BJ (cell line): ENCODE measurements at regions not wholly inside any gene's neighbourhood (a gene's known extent, or its start where the extent isn't known, plus 50 kb on each side); places are given as distances from the start of the nearest gene placed in this dataset.

Experiments used
- CTCF ChIA-PET: fragments of 350-600 bp; formaldehyde crosslinking; extraction: SDS; loops from one replicate; lab custom pipeline; 2021; ENCODE audit warnings: antibody characterized with exemption, inconsistent platforms; lab: Yijun Ruan, JAX
- POLR2A ChIA-PET: fragments of 300-600 bp; sonication (Branson Sonifier 250); formaldehyde crosslinking; extraction: SDS; loops from one replicate; lab custom pipeline; 2021; ENCODE audit warnings: antibody characterized with exemption; lab: Charles Lee
- DNase-seq: peaks from one replicate; pipeline ENCODE4 v3.0.0-alpha.2; 2011; ENCODE audit warnings: low read depth
- H3K27me3 ChIP-seq: 2 replicates; pipeline ENCODE4 v1.6.0; 2011; ENCODE audit warnings: low read length; ENCODE audit not compliant: control insufficient read depth, insufficient read depth
- H3K36me3 ChIP-seq: 2 replicates; pipeline ENCODE4 v1.5.1; 2011; ENCODE audit warnings: low read length; ENCODE audit not compliant: control insufficient read depth, insufficient read depth
- H3K4me3 ChIP-seq: 2 replicates; pipeline ENCODE4 v1.5.1; 2011; ENCODE audit warnings: low read depth, mild to moderate bottlenecking, control low read depth, low read length
- TF ChIP-seq, protein P1 (sequence below): IDR thresholded peaks from 2 replicates; pipeline ENCODE4 v1.5.1; 2011; ENCODE audit warnings: low read depth, mild to moderate bottlenecking, control low read depth, inconsistent platforms, low read length, moderate library complexity; ENCODE audit not compliant: insufficient read depth

DNA sequence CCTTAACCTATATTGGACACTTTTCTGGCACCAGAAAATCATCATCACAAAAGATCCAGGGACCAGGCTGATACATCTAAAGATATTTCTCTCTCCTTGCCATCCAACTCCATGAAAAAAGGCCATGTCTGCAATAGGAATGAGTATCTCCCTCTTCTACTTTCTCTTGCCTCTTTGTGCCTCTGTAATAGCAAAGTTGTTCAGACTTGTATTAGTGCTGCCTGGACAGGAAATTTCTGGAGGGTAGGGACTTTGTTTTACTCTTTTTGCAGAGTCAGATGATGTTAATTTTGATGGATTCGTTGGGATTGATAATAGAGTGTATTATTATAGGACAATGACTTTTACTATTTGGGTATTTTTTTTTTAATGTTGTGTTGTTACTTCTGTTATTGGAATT lies 376.3 kb downstream of the INHBA start:
- Histone ChIP-seq H3K27me3 (no peaks in the 10 kb centered on the region), H3K36me3 (no peaks in the 10 kb centered on the region), H3K4me3 (no peak overlapping the region)
- no peak for DNase-seq
- TF ChIP-seq, protein P1, sequence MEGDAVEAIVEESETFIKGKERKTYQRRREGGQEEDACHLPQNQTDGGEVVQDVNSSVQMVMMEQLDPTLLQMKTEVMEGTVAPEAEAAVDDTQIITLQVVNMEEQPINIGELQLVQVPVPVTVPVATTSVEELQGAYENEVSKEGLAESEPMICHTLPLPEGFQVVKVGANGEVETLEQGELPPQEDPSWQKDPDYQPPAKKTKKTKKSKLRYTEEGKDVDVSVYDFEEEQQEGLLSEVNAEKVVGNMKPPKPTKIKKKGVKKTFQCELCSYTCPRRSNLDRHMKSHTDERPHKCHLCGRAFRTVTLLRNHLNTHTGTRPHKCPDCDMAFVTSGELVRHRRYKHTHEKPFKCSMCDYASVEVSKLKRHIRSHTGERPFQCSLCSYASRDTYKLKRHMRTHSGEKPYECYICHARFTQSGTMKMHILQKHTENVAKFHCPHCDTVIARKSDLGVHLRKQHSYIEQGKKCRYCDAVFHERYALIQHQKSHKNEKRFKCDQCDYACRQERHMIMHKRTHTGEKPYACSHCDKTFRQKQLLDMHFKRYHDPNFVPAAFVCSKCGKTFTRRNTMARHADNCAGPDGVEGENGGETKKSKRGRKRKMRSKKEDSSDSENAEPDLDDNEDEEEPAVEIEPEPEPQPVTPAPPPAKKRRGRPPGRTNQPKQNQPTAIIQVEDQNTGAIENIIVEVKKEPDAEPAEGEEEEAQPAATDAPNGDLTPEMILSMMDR = no peak
- CTCF ChIA-PET = no interaction called here
- POLR2A ChIA-PET = no interaction called here

DNA sequence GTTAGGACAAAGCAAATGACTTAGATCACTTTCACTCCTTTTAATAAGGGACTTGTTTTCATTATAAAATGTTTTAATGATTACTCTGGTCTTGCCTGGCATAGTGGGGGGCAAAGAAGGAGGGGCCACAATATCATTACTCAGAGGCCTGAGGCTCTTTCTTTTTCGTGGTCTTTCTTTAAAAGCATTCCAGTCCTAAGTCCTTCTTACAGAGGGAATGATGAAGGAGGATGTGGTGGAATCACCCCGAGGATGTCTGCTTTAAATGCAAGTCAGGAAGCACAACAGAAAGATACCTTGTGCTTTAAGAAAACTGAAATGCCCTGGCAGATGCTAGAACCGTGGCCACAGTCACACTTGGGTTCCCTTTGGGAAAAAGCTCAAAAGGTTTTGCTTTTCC lies 379.1 kb downstream of the INHBA start:
- Histone ChIP-seq H3K4me3 (no peak overlapping the region), H3K27me3 (no peaks in the 10 kb centered on the region), H3K36me3 (no peaks in the 10 kb centered on the region)
- POLR2A ChIA-PET = no interaction called here
- TF ChIP-seq, protein P1 = no peak
- CTCF ChIA-PET = interaction anchor here (0.5 kb wide), 1 partner anchor 469 kb away, joined by 3 read pairs; no protein-coding TSS in a partner anchor
- no peak for DNase-seq

DNA sequence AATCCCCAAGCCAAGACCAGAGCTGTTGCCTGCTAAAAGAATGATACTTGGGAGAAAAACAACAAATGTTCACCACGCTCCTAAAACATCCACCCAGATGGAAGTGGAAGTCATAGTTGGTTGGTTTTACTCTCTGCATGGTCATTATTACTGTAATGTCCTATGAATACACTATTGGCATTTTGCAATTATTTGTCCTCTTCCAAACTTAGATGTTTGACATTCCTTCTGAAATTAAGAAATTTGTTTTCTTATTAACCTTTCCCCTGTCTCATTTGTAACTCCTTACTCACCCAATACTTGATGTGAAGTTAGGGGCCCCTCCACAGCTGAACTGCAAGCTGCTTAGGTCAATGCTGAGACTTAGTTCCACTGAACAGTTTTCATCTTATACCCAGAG lies 383.3 kb downstream of the INHBA start:
- no peaks in the 10 kb centered on the region for H3K36me3 ChIP-seq
- ChIA-PET CTCF (interaction anchor here (0.7 to 1.3 kb wide), 3 partner anchors 9 to 385 kb away, joined by 3 to 4 read pairs (median 3); no protein-coding TSS in a partner anchor), POLR2A (no interaction called here)
- no peaks in the 10 kb centered on the region for H3K27me3 ChIP-seq
- TF ChIP-seq, protein P1 = no peak
- H3K4me3 ChIP-seq = no peak overlapping the region
- no peak for DNase-seq

DNA sequence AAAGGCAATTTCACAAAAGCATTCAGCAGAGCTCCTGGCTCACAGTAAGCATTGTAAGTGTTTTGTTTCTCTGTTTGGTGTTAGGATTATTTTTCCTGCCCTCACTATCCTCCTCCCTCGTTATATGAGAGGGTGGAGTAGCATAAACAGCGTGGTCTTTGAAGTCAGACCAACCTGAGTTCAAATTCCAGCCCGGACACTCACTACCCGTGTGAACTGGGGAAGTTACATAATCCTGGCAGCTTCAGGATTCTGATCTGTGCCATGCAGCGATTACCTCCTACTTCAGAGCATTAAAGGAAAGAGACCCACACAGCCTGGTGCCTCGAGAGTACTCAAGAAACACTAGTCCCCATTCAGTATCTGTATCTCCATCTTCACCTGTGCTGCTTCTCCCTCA lies 386.5 kb downstream of the INHBA start:
- Histone ChIP-seq H3K4me3 (no peak overlapping the region), H3K36me3 (no peaks in the 10 kb centered on the region), H3K27me3 (no peaks in the 10 kb centered on the region)
- POLR2A ChIA-PET = interaction anchor here (0.6 kb wide), 1 partner anchor 45 kb away, joined by 3 read pairs; no protein-coding TSS in a partner anchor
- TF ChIP-seq, protein P1 = no peak
- CTCF ChIA-PET = interaction anchor here (0.6 kb wide), 1 partner anchor 381 kb away, joined by 3 read pairs; no protein-coding TSS in a partner anchor
- DNase-seq = no peak

DNA sequence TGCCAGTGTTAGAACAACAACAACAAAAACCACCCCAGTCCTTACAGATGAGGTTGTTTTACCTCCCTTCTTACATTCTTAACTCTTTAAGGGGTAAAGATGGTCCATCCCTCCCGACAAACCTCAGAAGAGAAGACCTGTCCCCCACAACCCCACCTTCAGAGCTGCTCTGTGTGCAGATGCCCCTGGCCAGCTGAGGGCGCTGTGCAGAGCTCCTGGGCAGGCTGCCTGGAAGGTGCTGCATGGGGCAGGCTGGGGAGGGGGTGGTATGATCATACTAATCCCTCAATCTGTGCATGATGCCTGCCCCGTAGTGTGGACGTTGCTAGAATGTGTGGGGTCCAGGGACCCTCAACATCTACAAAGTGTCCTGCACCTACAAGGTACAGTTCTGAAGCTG lies 387.1 kb downstream of the INHBA start:
- H3K4me3 ChIP-seq = no peak overlapping the region
- CTCF ChIA-PET = interaction anchor here (0.6 kb wide), 1 partner anchor 381 kb away, joined by 3 read pairs; no protein-coding TSS in a partner anchor
- POLR2A ChIA-PET = interaction anchor here (0.6 kb wide), 1 partner anchor 44 kb away, joined by 3 read pairs; no protein-coding TSS in a partner anchor
- H3K36me3 ChIP-seq = no peaks in the 10 kb centered on the region
- no peaks in the 10 kb centered on the region for H3K27me3 ChIP-seq
- TF ChIP-seq, protein P1 = peak; percentile 32; the same call in 1 of the 2 replicates
- no peak for DNase-seq
